SU-DHL-6 (cell line): ENCODE measurements at regions not wholly inside any gene's neighbourhood (a gene's known extent, or its start where the extent isn't known, plus 50 kb on each side); places are given as distances from the start of the nearest gene placed in this dataset.

Experiments used
- H2AFZ ChIP-seq: fragments of 200-600 bp; sonication (generic); 2 replicates; pipeline ENCODE4 v1.6.1; 2014; ENCODE audit warnings: low read depth, mild to moderate bottlenecking, moderate library complexity, mixed read lengths, antibody characterized with exemption, low read length; ENCODE audit not compliant: severe bottlenecking
- H3F3A ChIP-seq: fragments of 200-600 bp; shearing (Covaris generic); 2 replicates; pipeline ENCODE4 v1.6.0; 2016; ENCODE audit warnings: antibody characterized with exemption, mild to moderate bottlenecking; ENCODE audit not compliant: insufficient read depth
- H3K27ac ChIP-seq: fragments of 200-600 bp; sonication (generic); 2 replicates; pipeline ENCODE4 v1.5.1; 2016; ENCODE audit warnings: low read depth, mild to moderate bottlenecking, low read length, moderate library complexity, mixed read lengths
- H3K27me3 ChIP-seq: fragments of 200-600 bp; sonication (generic), shearing (Covaris generic); 2 replicates; pipeline ENCODE4 v1.6.0; 2014; ENCODE audit warnings: mild to moderate bottlenecking, low read length
- H3K36me3 ChIP-seq: fragments of 200-600 bp; sonication (generic); 2 replicates; pipeline ENCODE4 v1.6.1; 2014; ENCODE audit warnings: mild to moderate bottlenecking, low read length, mixed read lengths
- H3K4me2 ChIP-seq: fragments of 300-600, 200-600 bp; shearing (Covaris generic), sonication (generic); 2 replicates; pipeline ENCODE4 v1.6.0; 2014; ENCODE audit warnings: low read length, low read depth, mild to moderate bottlenecking; ENCODE audit not compliant: poor library complexity, severe bottlenecking
- H3K4me3 ChIP-seq: fragments of 200-600 bp; sonication (generic); 2 replicates; pipeline ENCODE4 v1.5.1; 2014; ENCODE audit warnings: antibody characterized with exemption, low read length, mild to moderate bottlenecking, mixed read lengths; ENCODE audit not compliant: insufficient read depth, poor library complexity, severe bottlenecking
- H3K79me2 ChIP-seq: fragments of 200-600 bp; sonication (generic); 2 replicates; pipeline ENCODE4 v1.6.1; 2014; ENCODE audit warnings: mild to moderate bottlenecking, low read length, moderate library complexity; ENCODE audit not compliant: insufficient read depth
- H3K9ac ChIP-seq: fragments of 200-600 bp; sonication (generic); 2 replicates; pipeline ENCODE4 v1.7.0; 2014; ENCODE audit warnings: mild to moderate bottlenecking, low read length
- H3K9me2 ChIP-seq: fragments of 200-600 bp; sonication (generic); replicated peaks from 2 replicates; pipeline ENCODE4 v1.6.1; 2014; ENCODE audit warnings: low read length; ENCODE audit not compliant: insufficient read depth
- H3K9me3 ChIP-seq: fragments of 200-600 bp; sonication (generic); 2 replicates; pipeline ENCODE4 v1.6.1; 2014; ENCODE audit warnings: low read length, mixed read lengths; ENCODE audit not compliant: insufficient read depth
- H4K20me1 ChIP-seq: fragments of 200-600 bp; sonication (generic); 2 replicates; pipeline ENCODE4 v1.6.1; 2014; ENCODE audit warnings: low read depth, mild to moderate bottlenecking, antibody characterized with exemption, low read length, moderate library complexity, mixed read lengths
- EZH2phosphoT487 ChIP-seq: fragments of 200-600 bp; sonication (generic), shearing (Covaris generic); conservative IDR thresholded peaks from 2 replicates; pipeline ENCODE4 v1.6.1; 2018; ENCODE audit warnings: mild to moderate bottlenecking, antibody characterized with exemption, low read length, moderate library complexity, mixed read lengths
- TF ChIP-seq, protein P1 (sequence below): fragments of 200-600 bp; sonication (generic); IDR thresholded peaks from one replicate; pipeline ENCODE4 v1.5.1; 2017; ENCODE audit warnings: antibody characterized with exemption, mild to moderate bottlenecking, low read length, moderate library complexity; ENCODE audit not compliant: insufficient read depth, poor library complexity, severe bottlenecking

- Histone ChIP-seq H3K9me3 (no peaks in the 10 kb centered on the region), H3K9ac (no peak overlapping the region), H3K4me2 (no peak overlapping the region), H3K36me3 (no peaks in the 10 kb centered on the region), H4K20me1 (no peaks in the 10 kb centered on the region), H3K4me3 (no peak overlapping the region), H2AFZ (no peak overlapping the region), H3K27me3 (0 out of 2 replicates have a peak, but pooled peaks cover 2% of the 10 kb centered on the region), H3K79me2 (no peaks in the 10 kb centered on the region), H3K27ac (no peak overlapping the region), H3F3A (no peaks in the 10 kb centered on the region), H3K9me2 (no peaks in the 10 kb centered on the region)
- no peak for TF ChIP-seq EZH2phosphoT487
- TF ChIP-seq, protein P1, sequence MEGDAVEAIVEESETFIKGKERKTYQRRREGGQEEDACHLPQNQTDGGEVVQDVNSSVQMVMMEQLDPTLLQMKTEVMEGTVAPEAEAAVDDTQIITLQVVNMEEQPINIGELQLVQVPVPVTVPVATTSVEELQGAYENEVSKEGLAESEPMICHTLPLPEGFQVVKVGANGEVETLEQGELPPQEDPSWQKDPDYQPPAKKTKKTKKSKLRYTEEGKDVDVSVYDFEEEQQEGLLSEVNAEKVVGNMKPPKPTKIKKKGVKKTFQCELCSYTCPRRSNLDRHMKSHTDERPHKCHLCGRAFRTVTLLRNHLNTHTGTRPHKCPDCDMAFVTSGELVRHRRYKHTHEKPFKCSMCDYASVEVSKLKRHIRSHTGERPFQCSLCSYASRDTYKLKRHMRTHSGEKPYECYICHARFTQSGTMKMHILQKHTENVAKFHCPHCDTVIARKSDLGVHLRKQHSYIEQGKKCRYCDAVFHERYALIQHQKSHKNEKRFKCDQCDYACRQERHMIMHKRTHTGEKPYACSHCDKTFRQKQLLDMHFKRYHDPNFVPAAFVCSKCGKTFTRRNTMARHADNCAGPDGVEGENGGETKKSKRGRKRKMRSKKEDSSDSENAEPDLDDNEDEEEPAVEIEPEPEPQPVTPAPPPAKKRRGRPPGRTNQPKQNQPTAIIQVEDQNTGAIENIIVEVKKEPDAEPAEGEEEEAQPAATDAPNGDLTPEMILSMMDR: no peak
Observed at GRCh38 chr6:21961226-21961625, 335.6 kb downstream of the PRL start.

DNA sequence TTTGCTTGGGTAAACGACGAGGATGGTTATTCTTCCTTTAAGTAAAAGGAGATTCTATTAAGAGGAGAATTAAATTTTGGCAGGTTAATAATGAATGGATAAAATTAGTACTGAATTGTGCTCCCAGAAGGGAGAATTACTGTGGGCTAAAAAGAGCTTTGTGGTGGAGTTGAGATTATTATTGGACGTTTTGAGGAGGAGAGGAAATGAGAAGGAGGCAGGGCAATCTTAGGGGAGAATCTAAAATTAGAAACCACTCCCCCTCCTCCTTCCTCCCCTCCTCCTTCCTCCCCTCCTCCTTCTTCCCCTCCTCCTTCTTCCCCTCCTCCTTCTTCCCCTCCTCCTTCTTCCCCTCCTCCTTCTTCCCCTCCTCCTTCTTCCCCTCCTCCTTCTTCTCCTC lies 331.8 kb downstream of the PRL start:
- H3K9me2 ChIP-seq: no peaks in the 10 kb centered on the region
- TF ChIP-seq, protein P1: no peak
- TF ChIP-seq EZH2phosphoT487: no peak

GRCh38 chr6:21965953-21966539 lies 330.8 kb downstream of the PRL start:
- no peak overlapping the region for H3K27ac ChIP-seq
- H3K4me2 ChIP-seq: no peak overlapping the region
- H3K9me2 ChIP-seq: no peaks in the 10 kb centered on the region
- H3K36me3 ChIP-seq: no peaks in the 10 kb centered on the region
- no peak overlapping the region for H3K4me3 ChIP-seq
- no peaks in the 10 kb centered on the region for H4K20me1 ChIP-seq
- no peaks in the 10 kb centered on the region for H3F3A ChIP-seq
- H3K9ac ChIP-seq: no peak overlapping the region
- no peaks in the 10 kb centered on the region for H3K9me3 ChIP-seq
- no peaks in the 10 kb centered on the region for H3K27me3 ChIP-seq
- TF ChIP-seq, protein P1: no peak
- TF ChIP-seq EZH2phosphoT487: no peak
- no peaks in the 10 kb centered on the region for H3K79me2 ChIP-seq
- no peak overlapping the region for H2AFZ ChIP-seq

More for the DNA sequence above, 331.8 kb downstream of the PRL start:
- H2AFZ ChIP-seq: no peak overlapping the region
- H3K4me3 ChIP-seq: no peak overlapping the region
- no peak overlapping the region for H3K4me2 ChIP-seq
- H3K9ac ChIP-seq: no peak overlapping the region
- H3K27me3 ChIP-seq: 0 out of 2 replicates have a peak, but pooled peaks cover under 1% of the 10 kb centered on the region
- H3K27ac ChIP-seq: no peak overlapping the region
- no peaks in the 10 kb centered on the region for H3K79me2 ChIP-seq
- no peaks in the 10 kb centered on the region for H3K36me3 ChIP-seq
- no peaks in the 10 kb centered on the region for H3F3A ChIP-seq
- H3K9me3 ChIP-seq: no peaks in the 10 kb centered on the region
- no peaks in the 10 kb centered on the region for H4K20me1 ChIP-seq
